Tibial artery (tissue), 4 donors: ENCODE measurements at regions not wholly inside any gene's neighbourhood (a gene's known extent, or its start where the extent isn't known, plus 50 kb on each side); places are given as distances from the start of the nearest gene placed in this dataset.

ENCODE experiments used
- DNase-seq, 2 donors: peaks; one replicate each; pipeline ENCODE4 v3.0.0-alpha.2; 2019
- H3K27ac ChIP-seq, 2 donors: fragments of 200-600 bp; sonication (generic) in 1 of 2; 1 replicate in 1 of 2; 2 replicates in 1 of 2; pipeline ENCODE4 v1.5.1; 2018 to 2019; ENCODE audit warnings: mild to moderate bottlenecking in 1 of 2
- H3K27me3 ChIP-seq, 2 donors: fragments of 200-600 bp; sonication (generic) in 1 of 2; one replicate each; pipeline versions ENCODE4 v1.5.1 to v1.6.0; 2016 to 2019
- H3K36me3 ChIP-seq, 3 donors: fragments of 200-600 bp; sonication (generic) in 2 of 3; one replicate each; pipeline ENCODE4 v1.5.1; 2016 to 2019; ENCODE audit warnings: mild to moderate bottlenecking in 2 of 3
- H3K4me1 ChIP-seq, 4 donors: fragments of 200-600 bp; sonication (generic) in 2 of 4; 1 replicate in 3 of 4; 2 replicates in 1 of 4; pipeline ENCODE4 v1.5.1; 2016 to 2019
- H3K4me3 ChIP-seq, 2 donors: fragments of 200-600 bp; sonication (generic) in 1 of 2; 1 replicate in 1 of 2; 2 replicates in 1 of 2; pipeline ENCODE4 v1.5.1; 2018 to 2019; ENCODE audit warnings: mild to moderate bottlenecking in 2 of 2
- H3K9me3 ChIP-seq, 3 donors: fragments of 200-600 bp; sonication (generic) in 1 of 3; one replicate each; pipeline ENCODE4 v1.5.1; 2016 to 2019
- CTCF ChIP-seq, 2 experiments: fragments of 200-600 bp in 1 of 2; fragments of 450-650 bp in 1 of 2; IDR thresholded peaks; one replicate each; pipeline ENCODE4 v1.5.1; 2017 to 2019; ENCODE audit warnings: antibody characterized with exemption in 2 of 2, mild to moderate bottlenecking in 1 of 2, moderate library complexity in 1 of 2
- intact Hi-C: fragments of 100-400 bp; cut with DNase I; formaldehyde crosslinking; loops from one replicate; pipeline ENCODE4 v1.15.0; 2023; ENCODE audit warnings: low total_unique reads

- Histone ChIP-seq H3K27ac (no peak overlapping the region), H3K9me3 (no peaks in the 10 kb centered on the region), H3K36me3 (no peaks in the 10 kb centered on the region), H3K27me3 (no peaks in the 10 kb centered on the region), H3K4me1 (peaks cover 0 to 3% (median 0%) of the 10 kb centered on the region in 4 donors), H3K4me3 (no peak overlapping the region)
- no peak for DNase-seq
- TF ChIP-seq CTCF (IDR thresholded peaks at IDR 0.05), result no peak
- intact Hi-C loops, result no loop called here
Measured at GRCh38 chr6:3510178-3510577, 53.3 kb upstream of the SLC22A23 start.

GRCh38 chr6:3509336-3509735 is 52.5 kb upstream of the SLC22A23 start:
- DNase-seq, result no peak
- no peak for TF ChIP-seq CTCF (IDR thresholded peaks at IDR 0.05)
- no peaks in the 10 kb centered on the region for H3K36me3 ChIP-seq
- intact Hi-C loops, result no loop called here
- H3K27me3 ChIP-seq, result no peaks in the 10 kb centered on the region
- H3K27ac ChIP-seq, result no peak overlapping the region
- no peak overlapping the region for H3K4me3 ChIP-seq
- no peaks in the 10 kb centered on the region for H3K9me3 ChIP-seq
- peaks cover 0 to 3% (median 0%) of the 10 kb centered on the region in 4 donors for H3K4me1 ChIP-seq

- no peak overlapping the region for H3K4me3 ChIP-seq
- no peaks in the 10 kb centered on the region for H3K9me3 ChIP-seq
- intact Hi-C loops, result no loop called here
- H3K36me3 ChIP-seq, result no peaks in the 10 kb centered on the region
- TF ChIP-seq CTCF (IDR thresholded peaks at IDR 0.05), result no peak
- H3K27ac ChIP-seq, result no peak overlapping the region
- DNase-seq, result no peak
- H3K27me3 ChIP-seq, result no peaks in the 10 kb centered on the region
- H3K4me1 ChIP-seq, result peaks cover 0 to 3% (median 0%) of the 10 kb centered on the region in 4 donors
Measured at GRCh38 chr6:3506751-3507383, 50.0 kb upstream of the SLC22A23 start.
